ENCODE measurements at regions not wholly inside any gene's neighbourhood (a gene's known extent, or its start where the extent isn't known, plus 50 kb on each side); places are given as distances from the start of the nearest gene placed in this dataset.

DNA sequence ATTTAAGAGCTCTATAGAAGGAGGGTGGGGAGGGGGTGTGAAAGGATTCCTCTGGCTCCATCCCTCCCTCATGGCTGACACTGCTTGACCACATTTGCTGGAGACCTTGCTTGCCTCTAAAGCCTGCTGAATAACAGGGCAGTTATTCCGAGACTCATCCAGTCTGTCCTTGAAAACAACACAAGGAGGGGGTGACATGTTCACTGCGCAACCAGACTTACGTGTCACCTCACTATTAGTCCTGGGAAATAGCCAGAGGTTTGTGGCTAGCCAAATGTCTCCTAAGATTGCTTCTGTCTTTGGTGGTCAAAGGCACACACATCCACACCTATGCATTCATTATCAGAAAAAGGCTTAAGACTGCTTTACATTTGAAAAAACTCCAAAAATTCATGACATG, 256.2 kb upstream of the SKOR2 start:
- Histone ChIP-seq H3F3A (ENCODE audit: control insufficient read depth, insufficient read depth) (no peaks in the 10 kb centered on the region), H3K36me3 (ENCODE audit: control insufficient read depth, low read length) (no peaks in the 10 kb centered on the region), H4K20me1 (ENCODE audit: control insufficient read depth, insufficient read depth, low read depth, low read length) (no peaks in the 10 kb centered on the region), H3K4me3 (ENCODE audit: low read length) (no peak overlapping the region), H3K4me2 (ENCODE audit: low read length) (no peak overlapping the region), H3K27ac (ENCODE audit: low read depth, low read length) (no peak overlapping the region), H3K4me1 (ENCODE audit: control insufficient read depth, low read length) (no peaks in the 10 kb centered on the region), H3K79me2 (ENCODE audit: control insufficient read depth, low read length) (no peaks in the 10 kb centered on the region), H3K9me3 (ENCODE audit: control insufficient read depth, insufficient read depth, low read length) (no peaks in the 10 kb centered on the region), H3K9me2 (replicated peaks; ENCODE audit: control insufficient read depth, low read length) (no peaks in the 10 kb centered on the region), H3K27me3 (ENCODE audit: control insufficient read depth, low read length) (no peaks in the 10 kb centered on the region)
- TF ChIP-seq EZH2phosphoT487 (IDR thresholded peaks at IDR 0.05; ENCODE audit: borderline replicate concordance, low read length) = no peak
- TF ChIP-seq, protein P1, sequence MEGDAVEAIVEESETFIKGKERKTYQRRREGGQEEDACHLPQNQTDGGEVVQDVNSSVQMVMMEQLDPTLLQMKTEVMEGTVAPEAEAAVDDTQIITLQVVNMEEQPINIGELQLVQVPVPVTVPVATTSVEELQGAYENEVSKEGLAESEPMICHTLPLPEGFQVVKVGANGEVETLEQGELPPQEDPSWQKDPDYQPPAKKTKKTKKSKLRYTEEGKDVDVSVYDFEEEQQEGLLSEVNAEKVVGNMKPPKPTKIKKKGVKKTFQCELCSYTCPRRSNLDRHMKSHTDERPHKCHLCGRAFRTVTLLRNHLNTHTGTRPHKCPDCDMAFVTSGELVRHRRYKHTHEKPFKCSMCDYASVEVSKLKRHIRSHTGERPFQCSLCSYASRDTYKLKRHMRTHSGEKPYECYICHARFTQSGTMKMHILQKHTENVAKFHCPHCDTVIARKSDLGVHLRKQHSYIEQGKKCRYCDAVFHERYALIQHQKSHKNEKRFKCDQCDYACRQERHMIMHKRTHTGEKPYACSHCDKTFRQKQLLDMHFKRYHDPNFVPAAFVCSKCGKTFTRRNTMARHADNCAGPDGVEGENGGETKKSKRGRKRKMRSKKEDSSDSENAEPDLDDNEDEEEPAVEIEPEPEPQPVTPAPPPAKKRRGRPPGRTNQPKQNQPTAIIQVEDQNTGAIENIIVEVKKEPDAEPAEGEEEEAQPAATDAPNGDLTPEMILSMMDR (IDR thresholded peaks at IDR 0.05; ENCODE audit: low read depth, low read length, poor library complexity, severe bottlenecking) = no peak

DNA sequence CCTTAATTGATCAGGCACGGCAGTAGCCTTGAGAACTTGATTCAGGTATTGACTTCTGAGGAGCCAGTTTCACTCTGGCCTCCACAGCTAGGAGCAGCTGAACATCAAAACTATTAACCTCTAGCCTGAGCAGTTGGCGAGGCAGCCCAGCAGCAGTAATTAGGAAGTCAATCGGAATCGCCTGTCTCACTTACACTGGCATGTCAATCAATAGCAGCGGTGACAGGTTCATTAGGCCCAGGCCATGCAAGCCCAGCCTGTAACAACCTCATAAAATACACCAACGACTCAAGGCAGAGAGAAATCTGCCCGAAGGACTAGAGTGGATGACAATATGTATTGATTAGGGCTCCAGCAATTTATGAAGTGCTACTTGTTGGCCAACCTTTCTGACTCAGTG, 255.4 kb upstream of the SKOR2 start:
- Histone ChIP-seq H3K27me3 (ENCODE audit: control insufficient read depth, low read length) (no peaks in the 10 kb centered on the region), H3K9me2 (replicated peaks; ENCODE audit: control insufficient read depth, low read length) (no peaks in the 10 kb centered on the region), H3F3A (ENCODE audit: control insufficient read depth, insufficient read depth) (no peaks in the 10 kb centered on the region), H3K9me3 (ENCODE audit: control insufficient read depth, insufficient read depth, low read length) (no peaks in the 10 kb centered on the region), H3K36me3 (ENCODE audit: control insufficient read depth, low read length) (no peaks in the 10 kb centered on the region), H3K4me2 (ENCODE audit: low read length) (no peak overlapping the region), H3K4me3 (ENCODE audit: low read length) (no peak overlapping the region), H3K79me2 (ENCODE audit: control insufficient read depth, low read length) (no peaks in the 10 kb centered on the region), H4K20me1 (ENCODE audit: control insufficient read depth, insufficient read depth, low read depth, low read length) (no peaks in the 10 kb centered on the region), H3K27ac (ENCODE audit: low read depth, low read length) (no peak overlapping the region), H3K4me1 (ENCODE audit: control insufficient read depth, low read length) (no peaks in the 10 kb centered on the region)
- TF ChIP-seq EZH2phosphoT487 (IDR thresholded peaks at IDR 0.05; ENCODE audit: borderline replicate concordance, low read length) = no peak
- TF ChIP-seq, protein P1 (IDR thresholded peaks at IDR 0.05; ENCODE audit: low read depth, low read length, poor library complexity, severe bottlenecking) = no peak

DNA sequence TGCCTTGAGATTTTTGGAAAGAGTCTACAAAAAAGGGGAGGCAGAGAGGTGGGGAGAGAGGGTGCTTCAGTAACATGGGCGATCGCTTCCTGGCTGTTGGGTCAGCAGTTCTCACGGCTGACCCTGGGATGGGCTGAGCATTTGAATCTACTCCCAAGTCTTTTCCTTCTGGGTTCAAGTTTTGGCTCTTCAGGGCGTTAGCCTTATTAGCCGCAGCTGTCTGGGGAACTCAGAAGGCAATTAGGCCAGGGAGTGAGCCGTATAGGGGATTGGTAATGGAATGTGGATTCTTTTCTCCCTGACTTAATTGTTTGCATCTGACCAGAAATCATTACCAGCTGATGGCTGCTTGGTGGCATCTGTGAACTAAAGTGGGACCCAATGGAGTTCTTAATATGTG, 250.5 kb upstream of the SKOR2 start:
- Histone ChIP-seq H3K4me1 (ENCODE audit: control insufficient read depth, low read length) (no peaks in the 10 kb centered on the region), H3K36me3 (ENCODE audit: control insufficient read depth, low read length) (no peaks in the 10 kb centered on the region), H3K4me2 (ENCODE audit: low read length) (no peak overlapping the region), H3K9me2 (replicated peaks; ENCODE audit: control insufficient read depth, low read length) (no peaks in the 10 kb centered on the region), H3K4me3 (ENCODE audit: low read length) (no peak overlapping the region), H3K9me3 (ENCODE audit: control insufficient read depth, insufficient read depth, low read length) (no peaks in the 10 kb centered on the region), H4K20me1 (ENCODE audit: control insufficient read depth, insufficient read depth, low read depth, low read length) (no peaks in the 10 kb centered on the region), H3K27me3 (ENCODE audit: control insufficient read depth, low read length) (no peaks in the 10 kb centered on the region), H3K79me2 (ENCODE audit: control insufficient read depth, low read length) (no peaks in the 10 kb centered on the region), H3F3A (ENCODE audit: control insufficient read depth, insufficient read depth) (no peaks in the 10 kb centered on the region), H3K27ac (ENCODE audit: low read depth, low read length) (no peak overlapping the region)
- TF ChIP-seq EZH2phosphoT487 (IDR thresholded peaks at IDR 0.05; ENCODE audit: borderline replicate concordance, low read length) = no peak
- TF ChIP-seq, protein P1 (IDR thresholded peaks at IDR 0.05; ENCODE audit: low read depth, low read length, poor library complexity, severe bottlenecking) = no peak

DNA sequence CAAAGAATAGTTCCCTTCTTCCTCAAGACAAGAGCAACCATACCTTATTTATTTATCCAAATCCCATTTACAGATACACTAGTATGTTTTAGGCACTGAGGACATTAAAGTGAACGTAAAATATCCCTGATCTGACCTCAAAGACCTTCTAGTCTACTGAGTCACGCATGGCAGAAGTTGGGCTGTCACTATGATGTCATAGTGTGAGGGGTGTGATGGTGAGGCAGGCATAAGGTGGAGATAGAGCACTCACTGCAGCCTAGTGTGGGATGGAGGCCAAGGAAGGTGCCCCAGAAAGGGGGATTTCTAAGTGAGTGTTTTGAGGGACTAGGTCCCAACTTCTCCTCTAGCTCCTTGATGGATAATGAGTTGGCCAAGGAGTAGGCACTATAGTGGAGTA, 249.5 kb upstream of the SKOR2 start:
- Histone ChIP-seq H3K79me2 (ENCODE audit: control insufficient read depth, low read length) (no peaks in the 10 kb centered on the region), H3K4me1 (ENCODE audit: control insufficient read depth, low read length) (no peaks in the 10 kb centered on the region), H3K36me3 (ENCODE audit: control insufficient read depth, low read length) (no peaks in the 10 kb centered on the region), H3F3A (ENCODE audit: control insufficient read depth, insufficient read depth) (no peaks in the 10 kb centered on the region), H3K27ac (ENCODE audit: low read depth, low read length) (no peak overlapping the region), H3K4me3 (ENCODE audit: low read length) (no peak overlapping the region), H3K9me3 (ENCODE audit: control insufficient read depth, insufficient read depth, low read length) (no peaks in the 10 kb centered on the region), H3K4me2 (ENCODE audit: low read length) (no peak overlapping the region), H4K20me1 (ENCODE audit: control insufficient read depth, insufficient read depth, low read depth, low read length) (no peaks in the 10 kb centered on the region), H3K27me3 (ENCODE audit: control insufficient read depth, low read length) (no peaks in the 10 kb centered on the region), H3K9me2 (replicated peaks; ENCODE audit: control insufficient read depth, low read length) (no peaks in the 10 kb centered on the region)
- TF ChIP-seq EZH2phosphoT487 (IDR thresholded peaks at IDR 0.05; ENCODE audit: borderline replicate concordance, low read length) = no peak
- TF ChIP-seq, protein P1 (IDR thresholded peaks at IDR 0.05; ENCODE audit: low read depth, low read length, poor library complexity, severe bottlenecking) = no peak

Measured in DOHH2 (cell line).